ENCODE measurements at regions not wholly inside any gene's neighbourhood (a gene's known extent, or its start where the extent isn't known, plus 50 kb on each side); places are given as distances from the start of the nearest gene placed in this dataset.
A peak's percentile ranks its signal among the peaks of the same experiment; 100 is the strongest.

GRCh38 chr1:201747261-201747660 is 81.7 kb upstream of the IPO9 start:
- WGBS, 3 donors: 80 to 85% (median 81%) methylated on average over 5 of the region's 5 CpGs
- DNase-seq: no peak
- H3K4me3 ChIP-seq (ENCODE audit: low read depth in 1 of 3, low read length in 3 of 3): no peak overlapping the region
- H3K27ac ChIP-seq (ENCODE audit: low read depth in 1 of 3, low read length in 2 of 3): no peak overlapping the region
- no peaks in the 10 kb centered on the region for H3K36me3 ChIP-seq (ENCODE audit: control insufficient read depth in 3 of 3, insufficient read depth in 2 of 3, low read depth in 1 of 3, low read length in 3 of 3)
- H3K27me3 ChIP-seq (ENCODE audit: control insufficient read depth in 3 of 3, insufficient read depth in 3 of 3, low read length in 3 of 3): no peaks in the 10 kb centered on the region
- H3K9me3 ChIP-seq (ENCODE audit: control insufficient read depth in 2 of 2, insufficient read depth in 1 of 2, low read depth in 1 of 2, low read length in 1 of 2): no peaks in the 10 kb centered on the region
- FAIRE-seq: no peak
- H3K4me1 ChIP-seq (ENCODE audit: control insufficient read depth in 3 of 3, insufficient read depth in 2 of 3, low read depth in 1 of 3, low read length in 2 of 3): peaks cover 0 to 5% (median 0%) of the 10 kb centered on the region in 3 donors

- H3K27me3 ChIP-seq (ENCODE audit: control insufficient read depth in 3 of 3, insufficient read depth in 3 of 3, low read length in 3 of 3): no peaks in the 10 kb centered on the region
- no peak overlapping the region for H3K27ac ChIP-seq (ENCODE audit: low read depth in 1 of 3, low read length in 2 of 3)
- no peak overlapping the region for H3K4me3 ChIP-seq (ENCODE audit: low read depth in 1 of 3, low read length in 3 of 3)
- H3K9me3 ChIP-seq (ENCODE audit: control insufficient read depth in 2 of 2, insufficient read depth in 1 of 2, low read depth in 1 of 2, low read length in 1 of 2): no peaks in the 10 kb centered on the region
- FAIRE-seq (no peak), DNase-seq (no peak)
- no peaks in the 10 kb centered on the region for H3K36me3 ChIP-seq (ENCODE audit: control insufficient read depth in 3 of 3, insufficient read depth in 2 of 3, low read depth in 1 of 3, low read length in 3 of 3)
- 72 to 90% (median 73%) methylated on average over 1 of the region's 1 CpG for WGBS, 3 donors
- peaks cover 0 to 5% (median 0%) of the 10 kb centered on the region in 3 donors for H3K4me1 ChIP-seq (ENCODE audit: control insufficient read depth in 3 of 3, insufficient read depth in 2 of 3, low read depth in 1 of 3, low read length in 2 of 3)
Observed at GRCh38 chr1:201748335-201748734, 80.6 kb upstream of the IPO9 start.

GRCh38 chr1:201749059-201749690 is 79.8 kb upstream of the IPO9 start:
- Histone ChIP-seq H3K27me3 (ENCODE audit: control insufficient read depth in 3 of 3, insufficient read depth in 3 of 3, low read length in 3 of 3) (no peaks in the 10 kb centered on the region), H3K36me3 (ENCODE audit: control insufficient read depth in 3 of 3, insufficient read depth in 2 of 3, low read depth in 1 of 3, low read length in 3 of 3) (no peaks in the 10 kb centered on the region), H3K4me3 (ENCODE audit: low read depth in 1 of 3, low read length in 3 of 3) (no peak overlapping the region), H3K27ac (ENCODE audit: low read depth in 1 of 3, low read length in 2 of 3) (no peak overlapping the region), H3K9me3 (ENCODE audit: control insufficient read depth in 2 of 2, insufficient read depth in 1 of 2, low read depth in 1 of 2, low read length in 1 of 2) (no peaks in the 10 kb centered on the region), H3K4me1 (ENCODE audit: control insufficient read depth in 3 of 3, insufficient read depth in 2 of 3, low read depth in 1 of 3, low read length in 2 of 3) (peaks cover 0 to 5% (median 0%) of the 10 kb centered on the region in 3 donors)
- DNase-seq: no peak
- WGBS, 3 donors: 82 to 92% (median 83%) methylated on average over 6 of the region's 6 CpGs
- FAIRE-seq: no peak

- Histone ChIP-seq H3K4me3 (ENCODE audit: low read depth in 1 of 3, low read length in 3 of 3) (no peak overlapping the region), H3K36me3 (ENCODE audit: control insufficient read depth in 3 of 3, insufficient read depth in 2 of 3, low read depth in 1 of 3, low read length in 3 of 3) (no peaks in the 10 kb centered on the region), H3K27me3 (ENCODE audit: control insufficient read depth in 3 of 3, insufficient read depth in 3 of 3, low read length in 3 of 3) (no peaks in the 10 kb centered on the region), H3K9me3 (ENCODE audit: control insufficient read depth in 2 of 2, insufficient read depth in 1 of 2, low read depth in 1 of 2, low read length in 1 of 2) (no peaks in the 10 kb centered on the region), H3K4me1 (ENCODE audit: control insufficient read depth in 3 of 3, insufficient read depth in 2 of 3, low read depth in 1 of 3, low read length in 2 of 3) (peaks cover 0 to 5% (median 0%) of the 10 kb centered on the region in 3 donors), H3K27ac (ENCODE audit: low read depth in 1 of 3, low read length in 2 of 3) (no peak overlapping the region)
- 45 to 56% (median 52%) methylated on average over 3 of the region's 3 CpGs for WGBS, 3 donors
- FAIRE-seq (no peak), DNase-seq (no peak)
Observed at GRCh38 chr1:201750120-201750519, 78.8 kb upstream of the IPO9 start.

GRCh38 chr1:201750934-201751333 is 78.0 kb upstream of the IPO9 start:
- H3K36me3 ChIP-seq (ENCODE audit: control insufficient read depth in 3 of 3, insufficient read depth in 2 of 3, low read depth in 1 of 3, low read length in 3 of 3): no peaks in the 10 kb centered on the region
- no peaks in the 10 kb centered on the region for H3K9me3 ChIP-seq (ENCODE audit: control insufficient read depth in 2 of 2, insufficient read depth in 1 of 2, low read depth in 1 of 2, low read length in 1 of 2)
- DNase-seq (no peak), FAIRE-seq (no peak)
- no peak overlapping the region for H3K4me3 ChIP-seq (ENCODE audit: low read depth in 1 of 3, low read length in 3 of 3)
- 75 to 95% (median 78%) methylated on average over 1 of the region's 1 CpG for WGBS, 3 donors
- peaks cover 0 to 5% (median 0%) of the 10 kb centered on the region in 3 donors for H3K4me1 ChIP-seq (ENCODE audit: control insufficient read depth in 3 of 3, insufficient read depth in 2 of 3, low read depth in 1 of 3, low read length in 2 of 3)
- H3K27me3 ChIP-seq (ENCODE audit: control insufficient read depth in 3 of 3, insufficient read depth in 3 of 3, low read length in 3 of 3): no peaks in the 10 kb centered on the region
- H3K27ac ChIP-seq (ENCODE audit: low read depth in 1 of 3, low read length in 2 of 3): no peak overlapping the region

DNA sequence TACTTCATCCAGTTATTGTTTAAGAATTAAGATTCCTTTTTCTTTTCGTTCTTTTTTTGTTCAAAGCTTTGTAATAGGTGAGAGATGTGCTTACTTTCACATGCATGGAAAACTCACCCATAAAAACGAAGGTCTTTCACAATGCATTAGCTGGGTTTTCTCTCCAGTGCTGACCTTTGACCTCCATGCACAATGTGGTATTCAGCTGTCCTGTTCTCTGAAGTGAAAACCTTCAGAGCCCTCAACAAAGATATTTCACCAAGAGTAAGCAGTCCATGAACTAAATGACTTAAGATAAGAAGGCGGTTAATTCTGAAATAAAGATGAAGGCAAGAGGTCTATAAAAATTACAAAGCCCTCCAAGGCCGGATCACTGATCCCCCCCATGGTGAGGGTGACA is 77.1 kb upstream of the IPO9 start:
- peaks cover 0 to 5% (median 0%) of the 10 kb centered on the region in 3 donors for H3K4me1 ChIP-seq (ENCODE audit: control insufficient read depth in 3 of 3, insufficient read depth in 2 of 3, low read depth in 1 of 3, low read length in 2 of 3)
- WGBS, 3 donors: 32 to 58% (median 46%) methylated on average over 4 of the region's 4 CpGs

DNA sequence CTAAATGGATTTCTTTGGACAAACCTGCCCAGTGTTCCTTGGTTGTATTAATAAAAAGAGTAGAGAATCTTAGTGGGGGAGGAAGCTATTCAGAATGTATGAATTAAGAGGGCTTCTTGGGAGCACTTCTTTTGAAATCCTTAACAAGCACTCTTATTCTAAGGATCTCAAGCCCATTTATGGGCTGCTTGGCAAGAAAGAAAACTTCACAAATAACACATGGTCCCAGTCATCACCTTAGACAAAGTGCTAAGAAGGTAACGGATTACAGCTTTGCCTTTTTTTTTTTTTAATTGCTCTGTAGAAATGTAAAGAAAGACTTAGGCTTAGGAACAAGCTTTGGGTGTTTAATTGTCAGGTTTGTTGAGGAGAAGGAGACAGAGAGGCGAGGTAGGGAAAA is 76.6 kb upstream of the IPO9 start:
- Histone ChIP-seq H3K36me3 (ENCODE audit: control insufficient read depth in 3 of 3, insufficient read depth in 2 of 3, low read depth in 1 of 3, low read length in 3 of 3) (no peaks in the 10 kb centered on the region), H3K27ac (ENCODE audit: low read depth in 1 of 3, low read length in 2 of 3) (no peak overlapping the region), H3K4me1 (ENCODE audit: control insufficient read depth in 3 of 3, insufficient read depth in 2 of 3, low read depth in 1 of 3, low read length in 2 of 3) (peaks cover 0 to 5% (median 0%) of the 10 kb centered on the region in 3 donors), H3K27me3 (ENCODE audit: control insufficient read depth in 3 of 3, insufficient read depth in 3 of 3, low read length in 3 of 3) (no peaks in the 10 kb centered on the region), H3K4me3 (ENCODE audit: low read depth in 1 of 3, low read length in 3 of 3) (no peak overlapping the region), H3K9me3 (ENCODE audit: control insufficient read depth in 2 of 2, insufficient read depth in 1 of 2, low read depth in 1 of 2, low read length in 1 of 2) (no peaks in the 10 kb centered on the region)
- FAIRE-seq: no peak
- 86 to 89% (median 88%) methylated on average over 2 of the region's 2 CpGs for WGBS, 3 donors
- DNase-seq: no peak

More for the DNA sequence above, 77.1 kb upstream of the IPO9 start:
- Histone ChIP-seq H3K4me3 (ENCODE audit: low read depth in 1 of 3, low read length in 3 of 3) (no peak overlapping the region), H3K36me3 (ENCODE audit: control insufficient read depth in 3 of 3, insufficient read depth in 2 of 3, low read depth in 1 of 3, low read length in 3 of 3) (no peaks in the 10 kb centered on the region), H3K27me3 (ENCODE audit: control insufficient read depth in 3 of 3, insufficient read depth in 3 of 3, low read length in 3 of 3) (no peaks in the 10 kb centered on the region), H3K27ac (ENCODE audit: low read depth in 1 of 3, low read length in 2 of 3) (no peak overlapping the region), H3K9me3 (ENCODE audit: control insufficient read depth in 2 of 2, insufficient read depth in 1 of 2, low read depth in 1 of 2, low read length in 1 of 2) (no peaks in the 10 kb centered on the region)
- DNase-seq (peak; percentile 25 to 36), FAIRE-seq (no peak)

DNA sequence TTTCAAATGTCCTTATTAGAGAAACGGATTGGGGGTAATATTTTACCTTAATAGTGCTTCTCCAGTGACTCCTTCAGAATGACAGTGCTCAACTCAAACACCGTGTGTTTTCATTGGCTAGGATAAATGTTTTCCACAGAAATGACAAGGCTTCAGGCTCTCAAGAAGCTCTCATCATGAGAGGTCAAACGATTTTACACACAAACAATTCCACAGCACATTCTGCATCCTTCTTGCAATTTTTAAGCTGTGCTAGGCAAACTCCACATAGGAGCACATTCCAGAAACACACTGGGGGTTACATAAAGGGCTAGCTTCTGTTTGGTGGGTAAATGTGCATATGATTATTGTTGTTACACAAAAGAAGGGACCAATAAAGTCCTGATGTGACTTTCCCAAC is 75.5 kb upstream of the IPO9 start:
- no peaks in the 10 kb centered on the region for H3K9me3 ChIP-seq (ENCODE audit: control insufficient read depth in 2 of 2, insufficient read depth in 1 of 2, low read depth in 1 of 2, low read length in 1 of 2)
- 57 to 68% (median 67%) methylated on average over 3 of the region's 3 CpGs for WGBS, 3 donors
- H3K27ac ChIP-seq (ENCODE audit: low read depth in 1 of 3, low read length in 2 of 3): no peak overlapping the region
- H3K4me1 ChIP-seq (ENCODE audit: control insufficient read depth in 3 of 3, insufficient read depth in 2 of 3, low read depth in 1 of 3, low read length in 2 of 3): peaks cover 0 to 5% (median 0%) of the 10 kb centered on the region in 3 donors
- H3K36me3 ChIP-seq (ENCODE audit: control insufficient read depth in 3 of 3, insufficient read depth in 2 of 3, low read depth in 1 of 3, low read length in 3 of 3): no peaks in the 10 kb centered on the region
- no peak overlapping the region for H3K4me3 ChIP-seq (ENCODE audit: low read depth in 1 of 3, low read length in 3 of 3)
- H3K27me3 ChIP-seq (ENCODE audit: control insufficient read depth in 3 of 3, insufficient read depth in 3 of 3, low read length in 3 of 3): no peaks in the 10 kb centered on the region
- DNase-seq (no peak), FAIRE-seq (no peak)

DNA sequence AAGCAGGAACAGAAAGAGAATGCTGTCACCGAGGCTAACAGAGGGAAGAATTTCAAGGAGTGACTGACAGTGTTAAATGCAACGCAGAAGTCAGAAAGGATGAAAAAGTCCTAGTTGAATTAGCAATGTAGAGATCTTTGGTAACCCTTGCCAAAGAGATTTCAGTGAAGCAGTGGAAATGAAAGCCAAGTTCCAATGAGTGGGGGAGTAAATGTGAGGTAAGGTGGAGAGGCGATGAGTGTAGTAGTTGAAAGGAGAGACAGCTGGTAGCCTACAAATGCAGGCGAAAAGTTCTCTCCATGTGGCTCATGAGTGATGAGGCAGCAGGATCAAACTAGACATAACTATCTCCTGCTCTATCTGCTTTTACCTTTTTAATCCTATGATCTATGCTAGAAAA is 74.6 kb upstream of the IPO9 start:
- Histone ChIP-seq H3K36me3 (ENCODE audit: control insufficient read depth in 3 of 3, insufficient read depth in 2 of 3, low read depth in 1 of 3, low read length in 3 of 3) (no peaks in the 10 kb centered on the region), H3K4me3 (ENCODE audit: low read depth in 1 of 3, low read length in 3 of 3) (no peak overlapping the region), H3K27ac (ENCODE audit: low read depth in 1 of 3, low read length in 2 of 3) (no peak overlapping the region), H3K27me3 (ENCODE audit: control insufficient read depth in 3 of 3, insufficient read depth in 3 of 3, low read length in 3 of 3) (no peaks in the 10 kb centered on the region), H3K9me3 (ENCODE audit: control insufficient read depth in 2 of 2, insufficient read depth in 1 of 2, low read depth in 1 of 2, low read length in 1 of 2) (no peaks in the 10 kb centered on the region), H3K4me1 (ENCODE audit: control insufficient read depth in 3 of 3, insufficient read depth in 2 of 3, low read depth in 1 of 3, low read length in 2 of 3) (peaks cover 0 to 5% (median 0%) of the 10 kb centered on the region in 3 donors)
- no peak for FAIRE-seq
- DNase-seq: no peak
- 86 to 92% (median 87%) methylated on average over 4 of the region's 4 CpGs for WGBS, 3 donors

Measured in small intestine (tissue), 7 donors.